GM10266 (cell line): ENCODE measurements at regions not wholly inside any gene's neighbourhood (a gene's known extent, or its start where the extent isn't known, plus 50 kb on each side); places are given as distances from the start of the nearest gene placed in this dataset.

Source experiments
- DNase-seq: peaks from one replicate; pipeline ENCODE4 v3.0.0; 2012; ENCODE audit errors: extremely low spot score
- TF ChIP-seq, protein P1 (sequence below): IDR thresholded peaks from 2 replicates; pipeline ENCODE4 v1.5.1; 2012; ENCODE audit warnings: mild to moderate bottlenecking, low read depth; ENCODE audit not compliant: control insufficient read depth, insufficient read depth; ENCODE audit errors: missing control alignments

DNA sequence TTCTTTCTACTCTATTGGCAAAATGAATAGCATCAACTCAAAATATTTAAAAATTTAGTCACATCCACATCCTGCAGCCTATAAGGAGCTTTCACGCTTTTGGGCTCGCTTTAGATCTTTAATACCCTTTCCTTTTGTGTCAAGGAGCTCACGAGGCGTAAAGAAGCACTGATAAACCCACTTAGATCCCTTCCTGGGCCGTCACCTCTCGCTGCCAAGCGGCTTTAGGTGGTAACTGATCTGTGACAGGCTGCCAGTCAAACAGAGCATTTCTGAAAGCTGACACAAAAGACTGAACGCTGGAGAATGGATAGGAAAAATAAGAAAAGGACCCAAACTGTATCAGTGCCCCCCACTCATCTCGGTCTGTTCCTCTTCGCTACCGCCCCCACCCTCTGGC, 385.7 kb upstream of the MMS22L start:
- DNase-seq, result peak; percentile 9
- TF ChIP-seq, protein P1, sequence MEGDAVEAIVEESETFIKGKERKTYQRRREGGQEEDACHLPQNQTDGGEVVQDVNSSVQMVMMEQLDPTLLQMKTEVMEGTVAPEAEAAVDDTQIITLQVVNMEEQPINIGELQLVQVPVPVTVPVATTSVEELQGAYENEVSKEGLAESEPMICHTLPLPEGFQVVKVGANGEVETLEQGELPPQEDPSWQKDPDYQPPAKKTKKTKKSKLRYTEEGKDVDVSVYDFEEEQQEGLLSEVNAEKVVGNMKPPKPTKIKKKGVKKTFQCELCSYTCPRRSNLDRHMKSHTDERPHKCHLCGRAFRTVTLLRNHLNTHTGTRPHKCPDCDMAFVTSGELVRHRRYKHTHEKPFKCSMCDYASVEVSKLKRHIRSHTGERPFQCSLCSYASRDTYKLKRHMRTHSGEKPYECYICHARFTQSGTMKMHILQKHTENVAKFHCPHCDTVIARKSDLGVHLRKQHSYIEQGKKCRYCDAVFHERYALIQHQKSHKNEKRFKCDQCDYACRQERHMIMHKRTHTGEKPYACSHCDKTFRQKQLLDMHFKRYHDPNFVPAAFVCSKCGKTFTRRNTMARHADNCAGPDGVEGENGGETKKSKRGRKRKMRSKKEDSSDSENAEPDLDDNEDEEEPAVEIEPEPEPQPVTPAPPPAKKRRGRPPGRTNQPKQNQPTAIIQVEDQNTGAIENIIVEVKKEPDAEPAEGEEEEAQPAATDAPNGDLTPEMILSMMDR, result no peak

DNA sequence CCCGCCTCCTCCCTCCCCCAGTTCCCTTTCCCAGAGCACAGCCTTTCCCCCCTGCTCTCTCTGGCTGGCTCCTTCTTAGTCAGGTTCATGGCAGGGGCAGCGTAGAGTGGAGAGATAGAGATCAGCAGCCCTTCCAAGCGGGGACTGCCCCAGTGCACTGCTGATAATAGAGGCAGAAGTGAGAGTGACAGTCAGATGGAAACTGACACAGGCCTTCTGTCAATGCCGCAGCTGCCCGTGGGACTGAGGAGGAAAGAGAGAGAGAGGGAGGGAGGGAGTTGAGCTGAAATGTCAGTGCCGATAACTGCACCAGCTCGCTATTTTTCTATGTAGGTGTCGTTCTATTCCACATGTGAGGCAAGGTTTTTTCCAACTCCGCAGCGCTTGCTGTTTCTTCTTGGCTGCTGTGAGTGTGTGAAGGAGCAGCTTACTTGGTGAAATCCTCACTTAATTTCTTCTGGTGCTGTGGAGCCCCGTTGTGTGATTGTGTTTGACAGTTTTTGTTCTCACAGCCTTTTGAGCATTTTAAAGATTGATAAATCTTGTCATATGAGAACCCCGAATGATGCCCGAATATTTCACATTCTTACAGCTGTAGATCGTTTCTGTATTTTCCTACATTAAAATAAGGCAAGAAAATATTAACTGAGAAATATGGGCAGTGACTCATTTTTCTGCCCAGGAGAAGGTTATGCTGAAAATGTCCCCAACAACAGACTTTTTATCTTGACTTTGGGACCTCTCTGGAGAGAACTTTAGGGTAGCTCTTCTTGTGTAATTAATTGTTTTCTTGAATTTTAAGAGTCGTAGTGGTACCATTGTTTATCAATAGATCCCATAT, 386.4 kb upstream of the MMS22L start:
- peak; percentile 71 for DNase-seq
- TF ChIP-seq, protein P1, result no peak

DNA sequence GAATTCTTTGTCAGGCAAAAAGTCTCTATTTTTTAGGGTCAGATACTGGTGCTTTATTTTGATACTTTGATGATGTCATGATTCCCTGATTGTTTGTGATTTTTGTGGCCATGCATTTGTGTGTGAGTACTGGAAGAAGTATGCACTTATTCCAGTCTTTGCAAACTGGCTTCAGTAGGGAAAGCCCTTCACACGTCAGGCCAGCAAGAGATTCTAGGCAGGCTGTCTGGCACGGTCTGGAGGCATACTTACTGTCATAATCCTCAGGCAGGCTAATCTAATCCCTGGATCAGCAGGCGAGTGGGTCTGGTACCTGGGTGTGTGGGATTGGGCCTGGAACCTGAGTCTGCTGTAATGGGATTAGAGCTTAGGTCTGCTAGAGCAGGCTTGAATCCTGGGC, 391.8 kb upstream of the MMS22L start:
- DNase-seq, result no peak
- TF ChIP-seq, protein P1, result no peak

DNA sequence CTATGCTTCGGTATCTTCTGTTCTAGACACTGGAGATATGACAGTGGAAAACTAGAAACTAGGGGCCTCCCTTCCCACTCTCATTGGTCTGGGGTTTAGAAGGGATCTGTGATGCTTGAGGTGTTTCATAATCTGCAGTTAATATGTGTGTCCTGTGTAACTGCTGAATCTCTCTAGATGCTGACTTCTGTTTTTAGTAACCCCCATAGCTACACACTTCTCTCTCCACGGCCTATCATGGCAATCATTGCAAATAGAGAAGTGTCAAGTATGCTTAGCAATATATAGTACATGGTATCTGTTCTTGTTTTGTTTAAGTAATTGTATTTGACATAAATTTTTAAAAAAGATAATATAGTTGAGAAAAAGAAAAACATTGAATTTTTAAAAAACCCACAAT, 394.6 kb upstream of the MMS22L start:
- TF ChIP-seq, protein P1, result no peak
- DNase-seq, result no peak

DNA sequence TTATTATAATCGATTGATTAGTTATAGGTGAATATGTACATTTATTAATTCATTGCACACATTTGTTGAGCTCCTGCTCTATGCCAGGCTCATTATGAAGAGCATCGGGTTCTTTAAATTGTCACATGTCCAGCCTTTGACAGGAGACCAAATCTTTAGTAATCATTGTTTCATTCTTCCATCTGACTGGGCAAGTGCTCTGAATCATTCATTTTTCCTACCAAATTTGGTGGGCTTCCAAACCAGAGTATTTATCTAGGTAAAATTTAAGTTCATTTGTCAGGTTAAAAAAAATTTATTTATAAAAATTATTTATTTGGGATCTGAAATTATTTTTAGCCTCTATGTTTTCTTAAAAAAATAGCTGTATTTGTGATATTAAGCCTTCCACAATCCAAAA, 404.9 kb upstream of the MMS22L start:
- no peak for DNase-seq
- TF ChIP-seq, protein P1, result no peak

DNA sequence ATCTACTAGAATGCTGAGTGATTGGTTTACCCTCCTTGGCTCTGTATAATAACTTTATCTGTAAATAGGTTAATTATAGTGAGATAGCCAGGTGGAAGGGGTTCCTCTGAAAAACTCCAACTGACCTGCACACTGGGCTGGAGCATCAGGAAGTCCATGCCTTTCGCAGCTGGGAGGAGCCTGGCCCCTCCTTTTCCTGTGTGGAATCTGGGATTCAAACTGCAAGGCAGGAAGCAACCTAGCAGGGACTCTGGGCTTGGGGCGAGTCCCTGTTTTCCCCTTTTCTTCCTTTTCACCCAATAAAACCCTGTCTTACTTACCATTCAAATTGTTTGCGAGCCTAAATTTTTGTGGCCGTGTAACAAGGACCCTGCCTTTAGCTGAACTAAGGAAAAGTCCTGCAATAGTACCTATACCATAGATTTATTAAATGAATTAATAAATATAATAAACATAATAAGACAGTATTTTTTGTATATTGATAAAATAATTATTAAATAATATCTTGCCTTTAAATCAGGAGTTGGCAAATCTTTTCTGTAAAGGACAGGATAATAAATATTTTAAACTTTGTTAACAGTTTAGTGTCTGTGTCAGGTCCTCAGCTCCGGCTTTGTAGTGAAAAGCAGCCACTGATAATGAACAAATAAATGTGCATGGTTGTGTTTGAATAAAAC, 406.2 kb upstream of the MMS22L start:
- no peak for DNase-seq
- TF ChIP-seq, protein P1, result no peak

DNA sequence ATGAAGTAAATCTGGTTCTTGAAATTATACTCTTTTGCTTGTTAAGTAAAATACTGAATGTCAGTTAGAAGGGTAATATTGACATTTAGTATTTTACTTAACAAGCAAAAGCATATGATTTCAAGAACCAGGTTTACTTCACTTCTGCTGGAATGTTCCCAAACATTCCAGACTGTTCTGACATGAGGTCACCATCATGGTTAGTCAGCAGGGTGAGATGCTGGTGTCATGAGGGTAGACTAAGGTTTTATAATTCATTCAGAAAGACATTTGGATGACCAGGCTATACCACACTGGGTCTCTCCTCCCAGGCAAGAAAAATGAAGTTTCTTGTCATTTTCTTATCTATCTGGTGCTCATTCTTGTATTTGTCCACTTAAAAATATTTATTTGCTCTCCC, 414.4 kb upstream of the MMS22L start:
- TF ChIP-seq, protein P1, result no peak
- no peak for DNase-seq
